NCI-H1105 (cell line): ENCODE measurements at regions not wholly inside any gene's neighbourhood (a gene's known extent, or its start where the extent isn't known, plus 50 kb on each side); places are given as distances from the start of the nearest gene placed in this dataset.

Experiments used
- DNase-seq: peaks from one replicate; lab custom pipeline; 2025; lab: John Stamatoyannopoulos, UW

- DNase-seq, result no peak
Observed at GRCh38 chr12:74985986-74986319, 223.7 kb downstream of the KCNC2 start.

- DNase-seq, result no peak
Observed at GRCh38 chr12:74988156-74988555, 221.5 kb downstream of the KCNC2 start.
